HCT116 (cell line): ENCODE measurements at regions not wholly inside any gene's neighbourhood (a gene's known extent, or its start where the extent isn't known, plus 50 kb on each side); places are given as distances from the start of the nearest gene placed in this dataset.

Source experiments
- ATAC-seq: fragments of 200-7000 bp; cut with Tn5 transposase; 2 replicates; pipeline ENCODE4 v1.9.1; 2020; ENCODE audit warnings: mild to moderate bottlenecking, moderate library complexity
- BruUV-seq: library from RNA; stranded (reverse); fragments of 400-500 nt; replicated peaks from 2 replicates; lab custom pipeline; 2021; lab: Mats Ljungman, UMichigan
- CTCF ChIA-PET: fragments of 300-600 bp; sonication (Branson Sonifier 250); formaldehyde crosslinking; loops from one replicate; lab custom pipeline; 2021; ENCODE audit warnings: antibody characterized with exemption; lab: Charles Lee
- POLR2A ChIA-PET: fragments of 300-600, 350-600 bp; sonication (Branson Sonifier 250); formaldehyde crosslinking; loops from one replicate; lab custom pipeline; 2021; ENCODE audit warnings: antibody characterized with exemption; lab: Charles Lee
- RAD21 ChIA-PET, 2 experiments: fragments of 300-600 bp; sonication (Branson Sonifier 250); formaldehyde crosslinking; loops; one replicate each; lab custom pipeline; 2023; ENCODE audit warnings: low total read pairs in 2 of 2; ENCODE audit not compliant: uncharacterized antibody in 2 of 2, unreplicated experiment in 2 of 2, low non-redundant PET in 1 of 2; lab: Charles Lee
- DNase-seq: peaks from one replicate; pipeline ENCODE4 v3.0.0-alpha.2; 2010; ENCODE audit warnings: low read depth, low spot score
- H2AFZ ChIP-seq: fragments of 200-600 bp; shearing (Covaris generic), sonication (generic); 2 replicates; pipeline ENCODE4 v1.6.1; 2017; ENCODE audit warnings: low read depth, mixed run types, mixed read lengths, antibody characterized with exemption, low read length; ENCODE audit not compliant: poor library complexity, severe bottlenecking
- H3K27ac ChIP-seq: 2 replicates; pipeline ENCODE4 v1.5.1; 2012; ENCODE audit warnings: low read depth, low read length
- H3K27me3 ChIP-seq: fragments of 200-600 bp; sonication (generic); 2 replicates; pipeline ENCODE4 v1.6.1; 2016; ENCODE audit warnings: mixed run types, low read length, mixed read lengths; ENCODE audit not compliant: insufficient read depth
- H3K36me3 ChIP-seq, 2 experiments: fragments of 200-500 bp in 1 of 2; fragments of 200-600 bp in 1 of 2; sonication (Bioruptor generic) in 1 of 2; sonication (generic) in 1 of 2; 2 replicates each; pipeline versions ENCODE4 v1.5.1 to v1.6.1; 2014 to 2016; ENCODE audit warnings: low read length in 2 of 2, inconsistent platforms in 1 of 2, mixed read lengths in 1 of 2, mixed run types in 1 of 2; ENCODE audit not compliant: insufficient read depth in 2 of 2, control insufficient read depth in 1 of 2
- H3K4me1 ChIP-seq, 2 experiments: fragments of 200-600 bp in 1 of 2; sonication (generic) in 1 of 2; 2 replicates each; pipeline versions ENCODE4 v1.5.1 to v1.6.1; 2012 to 2017; ENCODE audit warnings: low read length in 2 of 2, inconsistent platforms in 1 of 2, mild to moderate bottlenecking in 1 of 2, mixed read lengths in 1 of 2, mixed run types in 1 of 2, moderate library complexity in 1 of 2; ENCODE audit not compliant: insufficient read depth in 2 of 2, control insufficient read depth in 1 of 2
- H3K4me2 ChIP-seq: fragments of 200-600 bp; sonication (generic); 2 replicates; pipeline ENCODE4 v1.6.1; 2017; ENCODE audit warnings: mixed run types, low read length, mixed read lengths
- H3K4me3 ChIP-seq, 2 experiments: fragments of 200-600 bp in 1 of 2; sonication (generic) in 1 of 2; replicated peaks in 1 of 2; 2 replicates each; pipeline ENCODE4 v1.5.1; 2011 to 2016; ENCODE audit warnings: low read length in 2 of 2, control low read depth in 1 of 2, low read depth in 1 of 2, mild to moderate bottlenecking in 1 of 2, mixed read lengths in 1 of 2, mixed run types in 1 of 2
- H3K79me2 ChIP-seq: fragments of 200-600 bp; sonication (generic); 2 replicates; pipeline ENCODE4 v1.6.1; 2017; ENCODE audit warnings: mild to moderate bottlenecking, mixed run types, low read length, moderate library complexity, mixed read lengths; ENCODE audit not compliant: insufficient read depth
- H3K9ac ChIP-seq: fragments of 200-600 bp; sonication (generic); 2 replicates; pipeline ENCODE4 v1.6.1; 2016; ENCODE audit warnings: low read length, mixed read lengths
- H3K9me2 ChIP-seq: fragments of 200-600 bp; sonication (generic), shearing (Covaris generic); 2 replicates; pipeline ENCODE4 v1.6.1; 2017; ENCODE audit warnings: mixed run types, mild to moderate bottlenecking, moderate library complexity; ENCODE audit not compliant: insufficient read depth
- H3K9me3 ChIP-seq, 2 experiments: fragments of 200-500 bp in 1 of 2; fragments of 200-600 bp in 1 of 2; sonication (Bioruptor generic) in 1 of 2; sonication (generic) in 1 of 2; 2 replicates each; pipeline ENCODE4 v1.6.1; 2014 to 2017; ENCODE audit warnings: low read length in 2 of 2, mixed read lengths in 2 of 2, inconsistent platforms in 1 of 2, low read depth in 1 of 2, mild to moderate bottlenecking in 1 of 2, mixed run types in 1 of 2, moderate library complexity in 1 of 2; ENCODE audit not compliant: control insufficient read depth in 1 of 2, insufficient read depth in 1 of 2
- H4K20me1 ChIP-seq: fragments of 200-600 bp; sonication (generic), shearing (Covaris generic); 2 replicates; pipeline ENCODE4 v1.6.1; 2017; ENCODE audit warnings: mixed run types, mild to moderate bottlenecking, moderate library complexity; ENCODE audit not compliant: insufficient read depth
- CBX3 ChIP-seq: IDR thresholded peaks from 2 replicates; pipeline ENCODE4 v1.6.1; 2012; ENCODE audit warnings: low read depth
- CEBPB ChIP-seq: IDR thresholded peaks from 2 replicates; pipeline ENCODE4 v1.6.1; 2012; ENCODE audit warnings: low read depth
- EZH2 ChIP-seq: fragments of 200-600 bp; sonication (generic); IDR thresholded peaks from 2 replicates; pipeline ENCODE4 v1.6.1; 2017; ENCODE audit warnings: antibody characterized with exemption, mixed run types
- JUND ChIP-seq: IDR thresholded peaks from 2 replicates; pipeline ENCODE4 v1.6.1; 2012
- MAX ChIP-seq: IDR thresholded peaks from 2 replicates; pipeline ENCODE4 v1.6.1; 2012
- POLR2A ChIP-seq: IDR thresholded peaks from 2 replicates; pipeline ENCODE4 v1.7.0; 2011; ENCODE audit warnings: borderline replicate concordance; ENCODE audit not compliant: insufficient read depth, insufficient read length; ENCODE audit errors: extremely low read depth
- RAD21 ChIP-seq: IDR thresholded peaks from 2 replicates; pipeline ENCODE4 v1.6.1; 2012; ENCODE audit warnings: low read depth, mild to moderate bottlenecking
- REST ChIP-seq: IDR thresholded peaks from 2 replicates; pipeline ENCODE4 v1.6.1; 2012; ENCODE audit warnings: low read depth
- SIN3A ChIP-seq: IDR thresholded peaks from 2 replicates; pipeline ENCODE4 v1.6.1; 2012; ENCODE audit warnings: low read depth
- ZNF274 ChIP-seq: fragments of 200-500 bp; sonication (Bioruptor generic); IDR thresholded peaks from 2 replicates; pipeline ENCODE4 v1.6.1; 2014; ENCODE audit warnings: mild to moderate bottlenecking, low read depth, low read length, inconsistent platforms
- intact Hi-C: fragments of 100-400 bp; cut with micrococcal nuclease; formaldehyde crosslinking; loops from 2 replicates; pipeline ENCODE4 v1.10.0; 2022

GRCh38 chr2:34423301-34423700 is 824.2 kb upstream of the FAM98A start:
- no peak for TF ChIP-seq CEBPB
- no peak for TF ChIP-seq JUND
- no peak for TF ChIP-seq ZNF274
- no peak for TF ChIP-seq REST
- TF ChIP-seq RAD21, result no peak
- TF ChIP-seq POLR2A, result no peak
- TF ChIP-seq EZH2, result no peak
- TF ChIP-seq SIN3A, result no peak
- no peak for TF ChIP-seq CBX3
- TF ChIP-seq MAX, result no peak
- no peaks in the 10 kb centered on the region for H3K4me1 ChIP-seq
- POLR2A ChIA-PET, result no interaction called here
- H3K9me2 ChIP-seq, result no peaks in the 10 kb centered on the region
- H3K4me2 ChIP-seq, result no peak overlapping the region
- RAD21 ChIA-PET, result no interaction called here
- H3K9ac ChIP-seq, result no peak overlapping the region
- CTCF ChIA-PET, result no interaction called here
- H3K27ac ChIP-seq, result no peak overlapping the region
- BruUV-seq, result no TSS peak
- H3K4me3 ChIP-seq, result no peak overlapping the region
- no peak for DNase-seq
- H3K79me2 ChIP-seq, result no peaks in the 10 kb centered on the region
- intact Hi-C loops, result no loop called here
- H2AFZ ChIP-seq, result no peak overlapping the region
- no peaks in the 10 kb centered on the region for H3K36me3 ChIP-seq
- no peak for ATAC-seq
- no peaks in the 10 kb centered on the region for H4K20me1 ChIP-seq
- no peaks in the 10 kb centered on the region for H3K27me3 ChIP-seq
- peaks cover 22 to 24% of the 10 kb centered on the region in 2 experiments; a peak in 3 of 4 replicates for H3K9me3 ChIP-seq
